ENCODE measurements at regions not wholly inside any gene's neighbourhood (a gene's known extent, or its start where the extent isn't known, plus 50 kb on each side); places are given as distances from the start of the nearest gene placed in this dataset.

GRCh38 chr7:16933296-16934279, 51.8 kb upstream of the AGR3 start:
- no peak overlapping the region for H3K27ac ChIP-seq
- TF ChIP-seq POLR2A (IDR thresholded peaks at IDR 0.05): no peak
- no peak for TF ChIP-seq POLR2AphosphoS5 (IDR thresholded peaks at IDR 0.05; ENCODE audit: insufficient read depth in 1 of 2, low read depth in 1 of 2)
- no peak for TF ChIP-seq CTCF (IDR thresholded peaks at IDR 0.05)
- intact Hi-C loops (cut with DNase I): no loop called here

GRCh38 chr7:16934722-16935340, 53.0 kb upstream of the AGR3 start:
- no peak overlapping the region for H3K27ac ChIP-seq
- H3K4me3 ChIP-seq: no peak overlapping the region
- H3K36me3 ChIP-seq: no peaks in the 10 kb centered on the region
- TF ChIP-seq POLR2A (IDR thresholded peaks at IDR 0.05) (no peak), POLR2AphosphoS5 (IDR thresholded peaks at IDR 0.05; ENCODE audit: insufficient read depth in 1 of 2, low read depth in 1 of 2) (no peak), CTCF (IDR thresholded peaks at IDR 0.05) (no peak)
- no peaks in the 10 kb centered on the region for H3K9me3 ChIP-seq
- H3K27me3 ChIP-seq: no peaks in the 10 kb centered on the region
- H3K4me1 ChIP-seq: no peaks in the 10 kb centered on the region
- intact Hi-C loops (cut with DNase I): no loop called here
- DNase-seq (ENCODE audit: extremely low spot score in 2 of 2): no peak

More at GRCh38 chr7:16933296-16934279, 51.8 kb upstream of the AGR3 start:
- Histone ChIP-seq H3K36me3 (no peaks in the 10 kb centered on the region), H3K27me3 (no peaks in the 10 kb centered on the region), H3K4me3 (no peak overlapping the region), H3K4me1 (no peaks in the 10 kb centered on the region), H3K9me3 (no peaks in the 10 kb centered on the region)
- DNase-seq (ENCODE audit: extremely low spot score in 2 of 2): no peak

DNA sequence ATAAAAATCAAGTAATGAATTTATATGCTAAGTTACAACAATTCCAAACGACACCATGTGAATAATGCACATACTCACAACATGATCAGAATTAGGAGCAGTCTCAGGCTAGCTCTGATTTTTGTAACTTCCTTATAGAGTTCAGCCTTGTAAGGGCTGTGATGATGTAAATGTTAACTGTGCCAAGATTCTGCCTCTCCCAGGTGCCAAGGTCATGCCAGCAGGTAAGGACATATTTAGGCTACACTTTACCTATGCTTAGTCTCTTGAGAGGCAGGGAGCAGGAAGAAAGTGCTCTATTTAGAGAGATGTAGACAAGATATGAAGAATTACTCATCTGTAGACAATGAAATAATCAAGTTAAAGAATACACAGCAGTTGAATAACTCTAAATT, 53.6 kb upstream of the AGR3 start:
- H3K4me1 ChIP-seq: no peaks in the 10 kb centered on the region
- DNase-seq (ENCODE audit: extremely low spot score in 2 of 2): no peak
- intact Hi-C loops (cut with DNase I): no loop called here
- no peaks in the 10 kb centered on the region for H3K9me3 ChIP-seq
- H3K27ac ChIP-seq: no peak overlapping the region
- H3K4me3 ChIP-seq: no peak overlapping the region
- H3K36me3 ChIP-seq: no peaks in the 10 kb centered on the region
- no peaks in the 10 kb centered on the region for H3K27me3 ChIP-seq
- no peak for TF ChIP-seq POLR2A (IDR thresholded peaks at IDR 0.05)

DNA sequence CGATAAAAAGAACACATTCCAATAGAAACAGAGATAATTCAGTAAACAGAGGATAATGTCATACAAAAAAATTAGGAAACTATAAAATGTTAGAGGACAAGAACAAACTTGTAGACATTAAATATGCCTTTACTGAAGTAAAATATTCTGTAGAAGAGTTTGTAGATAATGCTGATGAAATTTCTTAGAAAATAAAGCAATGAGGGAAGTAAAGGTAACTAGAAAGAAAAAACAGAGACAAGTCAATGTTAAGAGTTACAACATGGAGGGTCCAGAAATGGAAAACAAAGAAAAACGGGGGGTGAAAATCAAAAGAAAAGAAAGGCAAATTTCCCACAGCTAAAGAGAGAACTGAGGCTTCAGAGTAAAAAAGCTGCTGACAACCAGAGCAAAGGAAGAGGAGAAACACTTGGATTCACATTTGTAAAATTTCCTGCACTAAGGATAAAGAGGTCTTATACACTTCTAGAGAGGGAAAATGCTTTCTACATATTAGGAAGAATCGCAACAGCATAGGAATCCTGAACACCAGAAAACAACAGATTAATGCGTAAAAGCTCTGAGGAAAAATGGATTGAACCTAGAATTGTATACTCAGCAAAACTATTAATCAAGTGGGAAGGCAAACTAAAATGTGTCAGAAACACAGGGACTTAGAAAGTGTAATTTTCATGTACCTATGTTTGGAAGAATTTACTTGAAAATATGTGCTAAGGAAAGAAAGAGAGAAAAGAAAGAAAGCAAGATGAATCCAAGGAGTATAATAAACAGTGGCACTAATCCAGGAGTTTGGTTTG, 55.0 kb upstream of the AGR3 start:
- TF ChIP-seq POLR2A (IDR thresholded peaks at IDR 0.05): no peak
- no peak for TF ChIP-seq CTCF (IDR thresholded peaks at IDR 0.05)
- TF ChIP-seq POLR2AphosphoS5 (IDR thresholded peaks at IDR 0.05; ENCODE audit: insufficient read depth in 1 of 2, low read depth in 1 of 2): no peak
- intact Hi-C loops (cut with DNase I): no loop called here

GRCh38 chr7:16939161-16939560, 57.4 kb upstream of the AGR3 start:
- no peaks in the 10 kb centered on the region for H3K9me3 ChIP-seq
- no peak overlapping the region for H3K27ac ChIP-seq
- H3K4me1 ChIP-seq: no peaks in the 10 kb centered on the region
- no peak for DNase-seq (ENCODE audit: extremely low spot score in 2 of 2)
- TF ChIP-seq CTCF (IDR thresholded peaks at IDR 0.05): no peak
- no peak for TF ChIP-seq POLR2AphosphoS5 (IDR thresholded peaks at IDR 0.05; ENCODE audit: insufficient read depth in 1 of 2, low read depth in 1 of 2)
- no peak for TF ChIP-seq POLR2A (IDR thresholded peaks at IDR 0.05)
- no peaks in the 10 kb centered on the region for H3K36me3 ChIP-seq
- intact Hi-C loops (cut with DNase I): no loop called here
- no peaks in the 10 kb centered on the region for H3K27me3 ChIP-seq
- H3K4me3 ChIP-seq: no peak overlapping the region

More for the DNA sequence above, 55.0 kb upstream of the AGR3 start:
- no peaks in the 10 kb centered on the region for H3K4me1 ChIP-seq
- no peak overlapping the region for H3K4me3 ChIP-seq
- no peak overlapping the region for H3K27ac ChIP-seq
- no peaks in the 10 kb centered on the region for H3K9me3 ChIP-seq
- no peaks in the 10 kb centered on the region for H3K27me3 ChIP-seq
- H3K36me3 ChIP-seq: no peaks in the 10 kb centered on the region
- no peak for DNase-seq (ENCODE audit: extremely low spot score in 2 of 2)

All from vagina (tissue), 2 donors.